GM23338 (cell line): ENCODE measurements at regions not wholly inside any gene's neighbourhood (a gene's known extent, or its start where the extent isn't known, plus 50 kb on each side); places are given as distances from the start of the nearest gene placed in this dataset.

Source experiments
- ATAC-seq: fragments of 200-7000 bp; cut with Tn5 transposase; 3 replicates; pipeline ENCODE4 v1.9.1; 2020
- DNase-seq: peaks from one replicate; pipeline ENCODE4 v3.0.0-alpha.2; 2015; ENCODE audit warnings: low spot score
- H2AFZ ChIP-seq: fragments of 200-600 bp; sonication (generic); 2 replicates; pipeline ENCODE4 v1.8.0; 2016; ENCODE audit warnings: antibody characterized with exemption, mild to moderate bottlenecking, moderate library complexity
- H3F3A ChIP-seq: fragments of 200-600 bp; sonication (generic); replicated peaks from 2 replicates; pipeline ENCODE4 v1.8.0; 2017; ENCODE audit warnings: antibody characterized with exemption, mixed run types, low read depth
- H3K27ac ChIP-seq: fragments of 200-600 bp; sonication (generic); 2 replicates; pipeline ENCODE4 v1.6.1; 2016; ENCODE audit warnings: low read depth
- H3K27me3 ChIP-seq: fragments of 200-600 bp; sonication (generic); 2 replicates; pipeline ENCODE4 v1.8.0; 2016; ENCODE audit warnings: mild to moderate bottlenecking, mixed run types, moderate library complexity; ENCODE audit not compliant: insufficient read depth
- H3K36me3 ChIP-seq: fragments of 200-600 bp; sonication (generic); 2 replicates; pipeline ENCODE4 v1.8.0; 2016; ENCODE audit warnings: mild to moderate bottlenecking; ENCODE audit not compliant: insufficient read depth
- H3K4me1 ChIP-seq: fragments of 200-600 bp; sonication (generic); 2 replicates; pipeline ENCODE4 v1.8.0; 2016; ENCODE audit warnings: mild to moderate bottlenecking, moderate library complexity; ENCODE audit not compliant: insufficient read depth
- H3K4me2 ChIP-seq: fragments of 200-600 bp; sonication (generic); 2 replicates; pipeline ENCODE4 v1.7.1; 2017; ENCODE audit warnings: mixed run types
- H3K4me3 ChIP-seq: fragments of 200-600 bp; sonication (generic); 2 replicates; pipeline ENCODE4 v1.6.1; 2016; ENCODE audit warnings: mixed run types
- H3K79me2 ChIP-seq: fragments of 200-600 bp; sonication (generic); replicated peaks from 2 replicates; pipeline ENCODE4 v1.8.0; 2017; ENCODE audit warnings: mild to moderate bottlenecking; ENCODE audit not compliant: insufficient read depth
- H3K9me2 ChIP-seq: fragments of 200-600 bp; sonication (generic); 2 replicates; pipeline ENCODE4 v1.8.0; 2017; ENCODE audit not compliant: insufficient read depth
- H4K20me1 ChIP-seq: fragments of 200-600 bp; sonication (generic); replicated peaks from 2 replicates; pipeline ENCODE4 v1.8.0; 2017; ENCODE audit warnings: mild to moderate bottlenecking; ENCODE audit not compliant: insufficient read depth
- H3K27ac Mint-ChIP-seq: 2 replicates; pipeline ENCODE4 v1.8.0; 2020; ENCODE audit warnings: inconsistent platforms, mild to moderate bottlenecking, moderate library complexity, mixed read lengths
- H3K27me3 Mint-ChIP-seq: 3 replicates; pipeline ENCODE4 v1.8.0; 2022; ENCODE audit warnings: low read depth, mild to moderate bottlenecking, moderate library complexity, mixed read lengths, inconsistent platforms; ENCODE audit not compliant: insufficient read depth, poor library complexity
- H3K36me3 Mint-ChIP-seq: 3 replicates; pipeline ENCODE4 v1.8.0; 2021; ENCODE audit warnings: low read depth, mild to moderate bottlenecking, inconsistent platforms, moderate library complexity, mixed read lengths
- H3K4me1 Mint-ChIP-seq: 3 replicates; pipeline ENCODE4 v1.8.0; 2020; ENCODE audit warnings: mild to moderate bottlenecking, inconsistent platforms, mixed read lengths
- H3K4me3 Mint-ChIP-seq: 3 replicates; pipeline ENCODE4 v1.8.0; 2021; ENCODE audit warnings: moderate library complexity, mild to moderate bottlenecking, inconsistent platforms, mixed read lengths
- H3K9me3 Mint-ChIP-seq: 3 replicates; pipeline ENCODE4 v1.8.0; 2020; ENCODE audit warnings: moderate library complexity, mild to moderate bottlenecking, inconsistent platforms, mixed read lengths
- CREB1 ChIP-seq: fragments of 250-450 bp; sonication (Bioruptor Pico); IDR thresholded peaks from 2 replicates; pipeline ENCODE4 v1.5.0; 2020; ENCODE audit warnings: low read depth, mild to moderate bottlenecking, moderate library complexity
- JUNB ChIP-seq: IDR thresholded peaks from one replicate; pipeline ENCODE4 v1.6.1; 2016; ENCODE audit warnings: antibody characterized with exemption; ENCODE audit not compliant: unreplicated experiment
- NANOG ChIP-seq: IDR thresholded peaks from 2 replicates; pipeline ENCODE4 v1.6.1; 2016; ENCODE audit warnings: antibody characterized with exemption, borderline replicate concordance
- STAT1 ChIP-seq: IDR thresholded peaks from one replicate; pipeline ENCODE4 v1.6.1; 2016; ENCODE audit warnings: antibody characterized with exemption; ENCODE audit not compliant: unreplicated experiment
- ZNF114 ChIP-seq: fragments of 250-450 bp; sonication (Bioruptor Pico); IDR thresholded peaks from 2 replicates; pipeline ENCODE4 v1.5.0; 2020; ENCODE audit warnings: mild to moderate bottlenecking, moderate library complexity
- TF ChIP-seq, protein P1 (sequence below): fragments of 250-450 bp; sonication (Bioruptor Pico); IDR thresholded peaks from 2 replicates; pipeline ENCODE4 v1.5.0; 2020; ENCODE audit warnings: mild to moderate bottlenecking, moderate library complexity
- TF ChIP-seq, protein P2 (sequence below), 2 experiments: fragments of 200-600 bp in 1 of 2; sonication (generic) in 1 of 2; conservative IDR thresholded peaks; 2 replicates each; pipeline versions ENCODE4 v1.5.1 to v1.6.1; 2016 to 2017; ENCODE audit warnings: antibody characterized with exemption in 2 of 2, low read depth in 2 of 2, mild to moderate bottlenecking in 2 of 2, moderate library complexity in 1 of 2
- TF ChIP-seq, protein P3 (sequence below): IDR thresholded peaks from 2 replicates; pipeline ENCODE4 v1.6.1; 2016; ENCODE audit warnings: antibody characterized with exemption

- TF ChIP-seq, protein P1, sequence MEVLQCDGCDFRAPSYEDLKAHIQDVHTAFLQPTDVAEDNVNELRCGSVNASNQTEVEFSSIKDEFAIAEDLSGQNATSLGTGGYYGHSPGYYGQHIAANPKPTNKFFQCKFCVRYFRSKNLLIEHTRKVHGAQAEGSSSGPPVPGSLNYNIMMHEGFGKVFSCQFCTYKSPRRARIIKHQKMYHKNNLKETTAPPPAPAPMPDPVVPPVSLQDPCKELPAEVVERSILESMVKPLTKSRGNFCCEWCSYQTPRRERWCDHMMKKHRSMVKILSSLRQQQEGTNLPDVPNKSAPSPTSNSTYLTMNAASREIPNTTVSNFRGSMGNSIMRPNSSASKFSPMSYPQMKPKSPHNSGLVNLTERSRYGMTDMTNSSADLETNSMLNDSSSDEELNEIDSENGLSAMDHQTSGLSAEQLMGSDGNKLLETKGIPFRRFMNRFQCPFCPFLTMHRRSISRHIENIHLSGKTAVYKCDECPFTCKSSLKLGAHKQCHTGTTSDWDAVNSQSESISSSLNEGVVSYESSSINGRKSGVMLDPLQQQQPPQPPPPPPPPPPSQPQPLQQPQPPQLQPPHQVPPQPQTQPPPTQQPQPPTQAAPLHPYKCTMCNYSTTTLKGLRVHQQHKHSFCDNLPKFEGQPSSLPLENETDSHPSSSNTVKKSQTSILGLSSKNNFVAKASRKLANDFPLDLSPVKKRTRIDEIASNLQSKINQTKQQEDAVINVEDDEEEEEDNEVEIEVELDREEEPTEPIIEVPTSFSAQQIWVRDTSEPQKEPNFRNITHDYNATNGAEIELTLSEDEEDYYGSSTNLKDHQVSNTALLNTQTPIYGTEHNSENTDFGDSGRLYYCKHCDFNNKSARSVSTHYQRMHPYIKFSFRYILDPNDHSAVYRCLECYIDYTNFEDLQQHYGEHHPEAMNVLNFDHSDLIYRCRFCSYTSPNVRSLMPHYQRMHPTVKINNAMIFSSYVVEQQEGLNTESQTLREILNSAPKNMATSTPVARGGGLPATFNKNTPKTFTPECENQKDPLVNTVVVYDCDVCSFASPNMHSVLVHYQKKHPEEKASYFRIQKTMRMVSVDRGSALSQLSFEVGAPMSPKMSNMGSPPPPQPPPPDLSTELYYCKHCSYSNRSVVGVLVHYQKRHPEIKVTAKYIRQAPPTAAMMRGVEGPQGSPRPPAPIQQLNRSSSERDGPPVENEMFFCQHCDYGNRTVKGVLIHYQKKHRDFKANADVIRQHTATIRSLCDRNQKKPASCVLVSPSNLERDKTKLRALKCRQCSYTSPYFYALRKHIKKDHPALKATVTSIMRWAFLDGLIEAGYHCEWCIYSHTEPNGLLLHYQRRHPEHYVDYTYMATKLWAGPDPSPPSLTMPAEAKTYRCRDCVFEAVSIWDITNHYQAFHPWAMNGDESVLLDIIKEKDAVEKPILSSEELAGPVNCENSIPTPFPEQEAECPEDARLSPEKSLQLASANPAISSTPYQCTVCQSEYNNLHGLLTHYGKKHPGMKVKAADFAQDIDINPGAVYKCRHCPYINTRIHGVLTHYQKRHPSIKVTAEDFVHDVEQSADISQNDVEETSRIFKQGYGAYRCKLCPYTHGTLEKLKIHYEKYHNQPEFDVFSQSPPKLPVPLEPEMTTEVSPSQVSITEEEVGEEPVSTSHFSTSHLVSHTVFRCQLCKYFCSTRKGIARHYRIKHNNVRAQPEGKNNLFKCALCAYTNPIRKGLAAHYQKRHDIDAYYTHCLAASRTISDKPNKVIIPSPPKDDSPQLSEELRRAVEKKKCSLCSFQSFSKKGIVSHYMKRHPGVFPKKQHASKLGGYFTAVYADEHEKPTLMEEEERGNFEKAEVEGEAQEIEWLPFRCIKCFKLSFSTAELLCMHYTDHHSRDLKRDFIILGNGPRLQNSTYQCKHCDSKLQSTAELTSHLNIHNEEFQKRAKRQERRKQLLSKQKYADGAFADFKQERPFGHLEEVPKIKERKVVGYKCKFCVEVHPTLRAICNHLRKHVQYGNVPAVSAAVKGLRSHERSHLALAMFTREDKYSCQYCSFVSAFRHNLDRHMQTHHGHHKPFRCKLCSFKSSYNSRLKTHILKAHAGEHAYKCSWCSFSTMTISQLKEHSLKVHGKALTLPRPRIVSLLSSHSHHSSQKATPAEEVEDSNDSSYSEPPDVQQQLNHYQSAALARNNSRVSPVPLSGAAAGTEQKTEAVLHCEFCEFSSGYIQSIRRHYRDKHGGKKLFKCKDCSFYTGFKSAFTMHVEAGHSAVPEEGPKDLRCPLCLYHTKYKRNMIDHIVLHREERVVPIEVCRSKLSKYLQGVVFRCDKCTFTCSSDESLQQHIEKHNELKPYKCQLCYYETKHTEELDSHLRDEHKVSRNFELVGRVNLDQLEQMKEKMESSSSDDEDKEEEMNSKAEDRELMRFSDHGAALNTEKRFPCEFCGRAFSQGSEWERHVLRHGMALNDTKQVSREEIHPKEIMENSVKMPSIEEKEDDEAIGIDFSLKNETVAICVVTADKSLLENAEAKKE (CRISPR knock-in tag), result no peak
- TF ChIP-seq, protein P2, sequence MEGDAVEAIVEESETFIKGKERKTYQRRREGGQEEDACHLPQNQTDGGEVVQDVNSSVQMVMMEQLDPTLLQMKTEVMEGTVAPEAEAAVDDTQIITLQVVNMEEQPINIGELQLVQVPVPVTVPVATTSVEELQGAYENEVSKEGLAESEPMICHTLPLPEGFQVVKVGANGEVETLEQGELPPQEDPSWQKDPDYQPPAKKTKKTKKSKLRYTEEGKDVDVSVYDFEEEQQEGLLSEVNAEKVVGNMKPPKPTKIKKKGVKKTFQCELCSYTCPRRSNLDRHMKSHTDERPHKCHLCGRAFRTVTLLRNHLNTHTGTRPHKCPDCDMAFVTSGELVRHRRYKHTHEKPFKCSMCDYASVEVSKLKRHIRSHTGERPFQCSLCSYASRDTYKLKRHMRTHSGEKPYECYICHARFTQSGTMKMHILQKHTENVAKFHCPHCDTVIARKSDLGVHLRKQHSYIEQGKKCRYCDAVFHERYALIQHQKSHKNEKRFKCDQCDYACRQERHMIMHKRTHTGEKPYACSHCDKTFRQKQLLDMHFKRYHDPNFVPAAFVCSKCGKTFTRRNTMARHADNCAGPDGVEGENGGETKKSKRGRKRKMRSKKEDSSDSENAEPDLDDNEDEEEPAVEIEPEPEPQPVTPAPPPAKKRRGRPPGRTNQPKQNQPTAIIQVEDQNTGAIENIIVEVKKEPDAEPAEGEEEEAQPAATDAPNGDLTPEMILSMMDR (conservative IDR thresholded peaks at IDR 0.05; ENCODE audit: low read depth in 2 of 2), result no peak
- TF ChIP-seq STAT1, result no peak
Observed at GRCh38 chr14:29265852-29266251, 499.3 kb downstream of the FOXG1 start (continued).

GRCh38 chr14:29271669-29272068 is 505.1 kb downstream of the FOXG1 start:
- H4K20me1 ChIP-seq, result no peaks in the 10 kb centered on the region
- no peaks in the 10 kb centered on the region for H3F3A ChIP-seq
- no peaks in the 10 kb centered on the region for H3K4me1 Mint-ChIP-seq
- H3K36me3 Mint-ChIP-seq, result no peaks in the 10 kb centered on the region
- no peaks in the 10 kb centered on the region for H3K27me3 ChIP-seq
- DNase-seq (no peak), ATAC-seq (no peak)
- H3K36me3 ChIP-seq, result no peaks in the 10 kb centered on the region
- H3K4me3 ChIP-seq, result no peak overlapping the region
- no peaks in the 10 kb centered on the region for H3K4me1 ChIP-seq
- H3K79me2 ChIP-seq, result no peaks in the 10 kb centered on the region
- H3K9me3 Mint-ChIP-seq, result no peaks in the 10 kb centered on the region
- no peak overlapping the region for H3K4me3 Mint-ChIP-seq
- no peak overlapping the region for H3K27ac ChIP-seq
- no peak overlapping the region for H3K27ac Mint-ChIP-seq
- H3K9me2 ChIP-seq, result no peaks in the 10 kb centered on the region
- H3K4me2 ChIP-seq, result no peak overlapping the region
- H2AFZ ChIP-seq, result no peak overlapping the region
- no peaks in the 10 kb centered on the region for H3K27me3 Mint-ChIP-seq
- TF ChIP-seq, protein P2 (conservative IDR thresholded peaks at IDR 0.05; ENCODE audit: low read depth in 2 of 2), result no peak
- no peak for TF ChIP-seq ZNF114 (CRISPR knock-in tag)
- no peak for TF ChIP-seq NANOG
- TF ChIP-seq, protein P3, sequence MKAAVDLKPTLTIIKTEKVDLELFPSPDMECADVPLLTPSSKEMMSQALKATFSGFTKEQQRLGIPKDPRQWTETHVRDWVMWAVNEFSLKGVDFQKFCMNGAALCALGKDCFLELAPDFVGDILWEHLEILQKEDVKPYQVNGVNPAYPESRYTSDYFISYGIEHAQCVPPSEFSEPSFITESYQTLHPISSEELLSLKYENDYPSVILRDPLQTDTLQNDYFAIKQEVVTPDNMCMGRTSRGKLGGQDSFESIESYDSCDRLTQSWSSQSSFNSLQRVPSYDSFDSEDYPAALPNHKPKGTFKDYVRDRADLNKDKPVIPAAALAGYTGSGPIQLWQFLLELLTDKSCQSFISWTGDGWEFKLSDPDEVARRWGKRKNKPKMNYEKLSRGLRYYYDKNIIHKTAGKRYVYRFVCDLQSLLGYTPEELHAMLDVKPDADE, result no peak
- no peak for TF ChIP-seq CREB1 (CRISPR knock-in tag)
- TF ChIP-seq JUNB, result no peak
